GM12878 (cell line): ENCODE measurements at regions not wholly inside any gene's neighbourhood (a gene's known extent, or its start where the extent isn't known, plus 50 kb on each side); places are given as distances from the start of the nearest gene placed in this dataset.

Experiments
- ATAC-seq: fragments of 200-7000 bp; cut with Tn5 transposase; 3 replicates; pipeline ENCODE4 v1.9.1; 2020; ENCODE audit warnings: mild to moderate bottlenecking, moderate library complexity
- BruUV-seq: library from RNA; stranded (reverse); fragments of 400-500 nt; replicated peaks from 2 replicates; lab custom pipeline; 2021; lab: Mats Ljungman, UMichigan
- CTCF ChIA-PET: fragments of 300-600 bp; sonication (Branson Sonifier 250); formaldehyde crosslinking; extraction: SDS; loops from one replicate; lab custom pipeline; 2021; ENCODE audit warnings: inconsistent platforms; lab: Yijun Ruan, JAX
- POLR2A ChIA-PET: fragments of 350-600 bp; formaldehyde crosslinking; extraction: SDS; loops from one replicate; lab custom pipeline; 2021; ENCODE audit warnings: inconsistent platforms; lab: Charles Lee
- RAD21 ChIA-PET: fragments of 300-600 bp; sonication (Branson Sonifier 250); formaldehyde crosslinking; loops from one replicate; lab custom pipeline; 2023; ENCODE audit warnings: antibody characterized with exemption; ENCODE audit not compliant: unreplicated experiment; lab: Charles Lee
- SMC1A ChIA-PET: fragments of 300-600 bp; sonication (Branson Sonifier 250); formaldehyde crosslinking; loops from one replicate; lab custom pipeline; 2023; ENCODE audit not compliant: unreplicated experiment, uncharacterized antibody; lab: Charles Lee
- DNase-seq: peaks from one replicate; pipeline ENCODE4 v3.0.0-alpha.2; 2011; ENCODE audit warnings: low read depth, low spot score
- FAIRE-seq: peaks from 3 replicates; lab custom pipeline; 2011; peaks lifted over from hg19 to GRCh38; lab: Jason Lieb, UNC
- H2AFZ ChIP-seq: 2 replicates; pipeline ENCODE4 v1.6.0; 2011; ENCODE audit warnings: low read depth, low read length, control low read depth; ENCODE audit not compliant: control insufficient read depth
- H3K27ac ChIP-seq: 2 replicates; pipeline ENCODE4 v1.5.1; 2011; ENCODE audit warnings: control low read depth; ENCODE audit not compliant: control insufficient read depth, insufficient read depth
- H3K27me3 ChIP-seq, 2 experiments: replicated peaks in 1 of 2; 2 replicates each; pipeline versions ENCODE4 v1.6.0 to v1.6.1; 2011; ENCODE audit warnings: low read length in 1 of 2; ENCODE audit not compliant: control insufficient read depth in 2 of 2, insufficient read depth in 2 of 2
- H3K36me3 ChIP-seq, 2 experiments: 2 replicates each; pipeline ENCODE4 v1.5.1; 2011; ENCODE audit warnings: low read length in 1 of 2; ENCODE audit not compliant: control insufficient read depth in 2 of 2, insufficient read depth in 2 of 2
- H3K4me1 ChIP-seq: 2 replicates; pipeline ENCODE4 v1.6.1; 2011; ENCODE audit warnings: mild to moderate bottlenecking, low read length, moderate library complexity, mixed read lengths; ENCODE audit not compliant: control insufficient read depth, insufficient read depth
- H3K4me2 ChIP-seq: 2 replicates; pipeline ENCODE4 v1.6.0; 2011; ENCODE audit warnings: control low read depth; ENCODE audit not compliant: control insufficient read depth, insufficient read depth
- H3K4me3 ChIP-seq: fragments of 200-600 bp; sonication (generic); 2 replicates; pipeline ENCODE4 v1.5.1; 2016
- H3K79me2 ChIP-seq: 2 replicates; pipeline ENCODE4 v1.6.0; 2011; ENCODE audit warnings: low read length; ENCODE audit not compliant: control insufficient read depth, insufficient read depth
- H3K9ac ChIP-seq: 2 replicates; pipeline ENCODE4 v1.8.0; 2011; ENCODE audit warnings: low read length, control low read depth, mixed read lengths; ENCODE audit not compliant: control insufficient read depth, insufficient read depth
- H3K9me3 ChIP-seq: replicated peaks from 3 replicates; pipeline ENCODE4 v1.5.1; 2011; ENCODE audit warnings: mild to moderate bottlenecking, low read length; ENCODE audit not compliant: control insufficient read depth, insufficient read depth
- H4K20me1 ChIP-seq: 2 replicates; pipeline ENCODE4 v1.6.0; 2011; ENCODE audit not compliant: control insufficient read depth, insufficient read depth
- CBX5 ChIP-seq: sonication (generic); IDR thresholded peaks from 2 replicates; pipeline ENCODE4 v1.6.1; 2016; ENCODE audit warnings: low read depth, moderate library complexity, mild to moderate bottlenecking, inconsistent platforms
- DPF2 ChIP-seq: fragments of 450-650 bp; IDR thresholded peaks from 2 replicates; pipeline ENCODE4 v1.6.1; 2017; ENCODE audit warnings: mild to moderate bottlenecking
- E2F4 ChIP-seq: IDR thresholded peaks from 2 replicates; pipeline ENCODE4 v1.6.1; 2012; ENCODE audit warnings: low read depth, low read length, improper control_type of control experiment
- EED ChIP-seq: sonication (generic); IDR thresholded peaks from 2 replicates; pipeline ENCODE4 v1.6.1; 2016; ENCODE audit warnings: antibody characterized with exemption, low read depth
- IRF3 ChIP-seq: fragments of 450-650 bp; IDR thresholded peaks from 2 replicates; pipeline ENCODE4 v1.6.1; 2014; ENCODE audit warnings: mild to moderate bottlenecking
- NFYB ChIP-seq: IDR thresholded peaks from 2 replicates; pipeline ENCODE4 v1.6.1; 2011; ENCODE audit warnings: low read depth, mild to moderate bottlenecking, low read length, improper control_type of control experiment, moderate library complexity; ENCODE audit not compliant: insufficient read depth
- PAX8 ChIP-seq: fragments of 450-650 bp; IDR thresholded peaks from 2 replicates; pipeline ENCODE4 v1.6.1; 2017; ENCODE audit warnings: mild to moderate bottlenecking, moderate library complexity
- PKNOX1 ChIP-seq: fragments of 450-650 bp; IDR thresholded peaks from 2 replicates; pipeline ENCODE4 v1.6.1; 2016; ENCODE audit warnings: mild to moderate bottlenecking
- SMAD1 ChIP-seq: fragments of 450-650 bp; IDR thresholded peaks from 2 replicates; pipeline ENCODE4 v1.6.1; 2018; ENCODE audit warnings: mild to moderate bottlenecking, low read depth; ENCODE audit not compliant: partially characterized antibody
- TAF1 ChIP-seq: IDR thresholded peaks from 2 replicates; pipeline ENCODE4 v1.6.1; 2011; ENCODE audit warnings: mild to moderate bottlenecking, low read depth, low read length, borderline replicate concordance
- TARDBP ChIP-seq: IDR thresholded peaks from 2 replicates; pipeline ENCODE4 v1.6.1; 2016; ENCODE audit warnings: borderline replicate concordance
- TCF7 ChIP-seq: IDR thresholded peaks from 2 replicates; pipeline ENCODE4 v1.6.1; 2014; ENCODE audit warnings: antibody characterized with exemption, borderline replicate concordance
- ZZZ3 ChIP-seq: IDR thresholded peaks from 2 replicates; pipeline ENCODE4 v1.6.1; 2011; ENCODE audit warnings: low read depth; ENCODE audit not compliant: control insufficient read depth, insufficient read length
- WGBS: methylation state at CpG from one replicate; pipeline ENCODE4 v1.1.6; 2016; ENCODE audit warnings: low lambda C conversion rate; ENCODE audit not compliant: insufficient replicate concordance, insufficient coverage; ENCODE audit errors: missing lambda C conversion rate; 5-methylcytosine and 5-hydroxymethylcytosine counted together
- in situ Hi-C: fragments of 300-500 bp; cut with MboI; formaldehyde crosslinking; loops from 9 replicates; pipeline ENCODE4 v1.14.3; 2018; ENCODE audit warnings: mixed read lengths
- intact Hi-C: fragments of 100-400 bp; cut with micrococcal nuclease; formaldehyde crosslinking; loops from one replicate; pipeline ENCODE4 v1.14.2; 2022; ENCODE audit not compliant: unreplicated experiment

GRCh38 chr18:70620837-70621612 is 332.2 kb downstream of the SOCS6 start:
- TF ChIP-seq PKNOX1, result no peak
- TF ChIP-seq PAX8, result no peak
- no peak for TF ChIP-seq EED
- no peak for TF ChIP-seq TCF7
- TF ChIP-seq TARDBP, result no peak
- no peak for TF ChIP-seq ZZZ3
- no peak for TF ChIP-seq IRF3
- TF ChIP-seq SMAD1, result no peak
- no peak for TF ChIP-seq TAF1
- TF ChIP-seq E2F4, result no peak
- TF ChIP-seq CBX5, result no peak
- TF ChIP-seq DPF2, result no peak
- no peak for TF ChIP-seq NFYB
- H3K27ac ChIP-seq, result no peak overlapping the region
- ChIA-PET RAD21 (no interaction called here), CTCF (no interaction called here), SMC1A (interaction anchor here (0.8 kb wide), 1 partner anchor 12 kb away, joined by 3 read pairs; no protein-coding TSS in a partner anchor), POLR2A (no interaction called here)
- H3K4me3 ChIP-seq, result no peak overlapping the region
- intact Hi-C loops, result no loop called here
- WGBS, result 4% methylated on average over 2 of the region's 2 CpGs
- no peaks in the 10 kb centered on the region for H3K79me2 ChIP-seq
- H4K20me1 ChIP-seq, result no peaks in the 10 kb centered on the region
- H3K9me3 ChIP-seq, result no peaks in the 10 kb centered on the region
- no peaks in the 10 kb centered on the region for H3K27me3 ChIP-seq
- no peak overlapping the region for H3K9ac ChIP-seq
- no peaks in the 10 kb centered on the region for H3K36me3 ChIP-seq
- no peak overlapping the region for H3K4me2 ChIP-seq
- ATAC-seq (no peak), DNase-seq (no peak), FAIRE-seq (no peak)
- BruUV-seq, result no TSS peak
- no peak overlapping the region for H2AFZ ChIP-seq
- H3K4me1 ChIP-seq, result no peaks in the 10 kb centered on the region
- in situ Hi-C loops, result no loop called here
